ENCODE measurements at regions not wholly inside any gene's neighbourhood (a gene's known extent, or its start where the extent isn't known, plus 50 kb on each side); places are given as distances from the start of the nearest gene placed in this dataset.

DNA sequence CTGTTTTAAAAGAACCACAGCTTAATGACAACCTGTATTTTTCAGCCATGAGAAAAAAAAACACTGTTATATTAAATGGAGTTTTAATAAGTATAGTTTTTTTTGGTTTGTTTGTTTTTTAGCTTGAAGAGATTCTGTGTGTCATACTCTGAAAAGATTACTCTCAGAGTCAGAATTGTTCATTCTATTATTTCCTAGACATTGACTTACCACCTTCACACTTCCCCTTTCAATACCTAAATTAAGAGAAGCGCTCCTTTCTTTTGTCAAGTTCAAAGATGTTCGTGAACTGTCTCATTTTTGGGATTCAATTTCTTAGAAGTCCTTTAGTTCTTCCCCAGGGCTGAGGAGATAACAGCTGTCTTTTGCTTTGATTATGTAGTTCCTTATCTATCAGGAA lies 1201.6 kb upstream of the NUDT12 start:
- TF ChIP-seq POLR2A (IDR thresholded peaks at IDR 0.05): no peak
- TF ChIP-seq, protein P1, sequence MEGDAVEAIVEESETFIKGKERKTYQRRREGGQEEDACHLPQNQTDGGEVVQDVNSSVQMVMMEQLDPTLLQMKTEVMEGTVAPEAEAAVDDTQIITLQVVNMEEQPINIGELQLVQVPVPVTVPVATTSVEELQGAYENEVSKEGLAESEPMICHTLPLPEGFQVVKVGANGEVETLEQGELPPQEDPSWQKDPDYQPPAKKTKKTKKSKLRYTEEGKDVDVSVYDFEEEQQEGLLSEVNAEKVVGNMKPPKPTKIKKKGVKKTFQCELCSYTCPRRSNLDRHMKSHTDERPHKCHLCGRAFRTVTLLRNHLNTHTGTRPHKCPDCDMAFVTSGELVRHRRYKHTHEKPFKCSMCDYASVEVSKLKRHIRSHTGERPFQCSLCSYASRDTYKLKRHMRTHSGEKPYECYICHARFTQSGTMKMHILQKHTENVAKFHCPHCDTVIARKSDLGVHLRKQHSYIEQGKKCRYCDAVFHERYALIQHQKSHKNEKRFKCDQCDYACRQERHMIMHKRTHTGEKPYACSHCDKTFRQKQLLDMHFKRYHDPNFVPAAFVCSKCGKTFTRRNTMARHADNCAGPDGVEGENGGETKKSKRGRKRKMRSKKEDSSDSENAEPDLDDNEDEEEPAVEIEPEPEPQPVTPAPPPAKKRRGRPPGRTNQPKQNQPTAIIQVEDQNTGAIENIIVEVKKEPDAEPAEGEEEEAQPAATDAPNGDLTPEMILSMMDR (IDR thresholded peaks at IDR 0.05): no peak

Measured in stomach (tissue), 4 donors.